ENCODE measurements at regions not wholly inside any gene's neighbourhood (a gene's known extent, or its start where the extent isn't known, plus 50 kb on each side); places are given as distances from the start of the nearest gene placed in this dataset.
"Not testable (repeated sequence)": the region's sequence is repeated elsewhere in the genome, so short reads cannot be mapped to it uniquely, and the experiment has no call there.

DNA sequence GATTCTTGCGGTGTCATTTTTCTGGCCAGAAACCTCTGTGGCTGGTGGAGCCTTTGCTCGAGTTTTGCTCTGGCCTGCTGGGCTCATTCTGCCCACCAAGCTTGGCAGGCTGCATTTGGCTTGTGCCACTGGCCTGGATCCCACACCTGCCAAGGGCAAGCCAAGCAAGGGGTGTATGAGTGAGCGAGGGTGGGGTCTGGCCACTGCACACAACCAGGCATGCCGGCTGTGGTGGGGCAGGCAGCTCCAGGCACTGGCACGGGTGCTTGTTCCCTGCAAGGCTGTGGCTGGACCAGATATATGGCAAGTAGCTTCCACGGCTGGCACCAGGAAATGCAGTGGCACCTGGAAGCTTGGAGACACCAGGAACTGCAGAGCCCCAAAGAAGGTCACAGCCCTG is 68.6 kb upstream of the PPP3CA start:
- peaks cover 7% of the 10 kb centered on the region for H3K4me1 Mint-ChIP-seq (ENCODE audit: low read depth)
- H3K27me3 Mint-ChIP-seq: no peaks in the 10 kb centered on the region
- no peak overlapping the region for H3K27ac Mint-ChIP-seq
- H3K36me3 Mint-ChIP-seq (ENCODE audit: low read depth): no peaks in the 10 kb centered on the region
- intact Hi-C loops (cut with micrococcal nuclease): no loop called here
- H3K9me3 Mint-ChIP-seq: peaks cover 6% of the 10 kb centered on the region
- no peak overlapping the region for H3K4me3 Mint-ChIP-seq

- Mint-ChIP-seq H3K27ac (no peak overlapping the region), H3K27me3 (no peaks in the 10 kb centered on the region), H3K36me3 (ENCODE audit: low read depth) (no peaks in the 10 kb centered on the region), H3K4me1 (ENCODE audit: low read depth) (peaks cover 2% of the 10 kb centered on the region), H3K4me3 (no peak overlapping the region), H3K9me3 (peaks cover 8% of the 10 kb centered on the region)
- intact Hi-C loops (cut with micrococcal nuclease): no loop called here
Observed at GRCh38 chr4:101414496-101414895, 67.2 kb upstream of the PPP3CA start.

DNA sequence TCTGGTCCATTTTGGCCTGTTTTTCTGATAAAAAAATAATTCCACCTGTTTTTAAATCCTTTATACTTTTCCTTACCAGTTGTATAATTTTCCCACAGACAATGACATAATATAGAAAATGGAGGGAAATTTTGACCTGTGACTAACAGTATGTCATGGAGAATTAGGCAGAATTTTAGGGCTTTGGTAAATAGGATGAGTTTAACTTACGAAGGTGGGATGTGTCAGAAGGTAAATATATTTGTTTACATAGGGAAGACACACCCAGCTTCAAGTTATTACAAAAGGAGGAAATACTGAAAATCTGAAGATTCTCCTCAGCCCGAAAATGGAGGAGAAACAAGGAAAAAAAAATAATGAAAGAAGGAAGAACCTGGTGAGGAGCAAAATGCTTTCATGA is 64.6 kb upstream of the PPP3CA start:
- H3K4me3 Mint-ChIP-seq: no peak overlapping the region
- intact Hi-C loops (cut with micrococcal nuclease): no loop called here
- peaks cover 15% of the 10 kb centered on the region for H3K9me3 Mint-ChIP-seq
- H3K27me3 Mint-ChIP-seq: no peaks in the 10 kb centered on the region
- H3K4me1 Mint-ChIP-seq (ENCODE audit: low read depth): no peaks in the 10 kb centered on the region
- no peak overlapping the region for H3K27ac Mint-ChIP-seq
- no peaks in the 10 kb centered on the region for H3K36me3 Mint-ChIP-seq (ENCODE audit: low read depth)

DNA sequence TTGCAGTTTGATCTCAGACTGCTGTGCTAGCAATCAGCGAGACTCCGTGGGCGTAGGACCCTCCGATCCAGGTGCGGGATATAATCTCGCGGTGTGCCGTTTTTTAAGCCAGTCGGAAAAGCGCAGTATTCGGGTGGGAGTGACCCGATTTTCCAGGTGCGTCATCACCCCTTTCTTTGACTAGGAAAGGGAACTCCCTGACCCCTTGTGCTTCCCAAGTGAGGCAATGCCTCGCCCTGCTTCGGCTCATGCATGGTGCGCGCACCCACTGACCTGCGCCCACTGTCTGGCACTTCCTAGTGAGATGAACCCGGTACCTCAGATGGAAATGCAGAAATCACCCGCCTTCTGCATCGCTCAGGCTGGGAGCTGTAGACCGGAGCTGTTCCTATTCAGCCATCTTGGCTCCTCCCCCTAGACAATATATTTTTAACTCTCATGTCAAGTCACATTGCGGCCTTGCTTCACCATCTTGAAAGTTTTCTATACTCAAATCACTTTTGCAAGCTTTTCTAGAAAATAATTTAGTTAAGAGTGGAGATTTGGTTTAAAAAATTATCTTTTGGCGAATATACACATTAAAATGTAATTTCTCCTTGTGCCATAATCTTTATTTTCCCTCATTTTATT is 64.1 kb upstream of the PPP3CA start:
- H3K4me1 Mint-ChIP-seq (ENCODE audit: low read depth); H3K4me3 Mint-ChIP-seq; intact Hi-C loops (cut with micrococcal nuclease); H3K27ac Mint-ChIP-seq; H3K27me3 Mint-ChIP-seq; H3K36me3 Mint-ChIP-seq (ENCODE audit: low read depth): not testable (repeated sequence)
- peaks cover 15% of the 10 kb centered on the region for H3K9me3 Mint-ChIP-seq

GRCh38 chr4:101400096-101400495 is 52.8 kb upstream of the PPP3CA start:
- no peaks in the 10 kb centered on the region for H3K4me1 Mint-ChIP-seq (ENCODE audit: low read depth)
- no peak overlapping the region for H3K27ac Mint-ChIP-seq
- intact Hi-C loops (cut with micrococcal nuclease): no loop called here
- no peaks in the 10 kb centered on the region for H3K36me3 Mint-ChIP-seq (ENCODE audit: low read depth)
- H3K4me3 Mint-ChIP-seq: no peak overlapping the region
- no peaks in the 10 kb centered on the region for H3K9me3 Mint-ChIP-seq
- H3K27me3 Mint-ChIP-seq: no peaks in the 10 kb centered on the region

- Mint-ChIP-seq H3K9me3 (no peaks in the 10 kb centered on the region), H3K4me1 (ENCODE audit: low read depth) (no peaks in the 10 kb centered on the region), H3K4me3 (no peak overlapping the region), H3K27ac (no peak overlapping the region), H3K27me3 (no peaks in the 10 kb centered on the region), H3K36me3 (ENCODE audit: low read depth) (no peaks in the 10 kb centered on the region)
- intact Hi-C loops (cut with micrococcal nuclease): no loop called here
Observed at GRCh38 chr4:101398807-101399206, 51.5 kb upstream of the PPP3CA start.
